Choroid plexus epithelial cell (primary cell): ENCODE measurements at regions not wholly inside any gene's neighbourhood (a gene's known extent, or its start where the extent isn't known, plus 50 kb on each side); places are given as distances from the start of the nearest gene placed in this dataset.
"Not testable (repeated sequence)": the region's sequence is repeated elsewhere in the genome, so short reads cannot be mapped to it uniquely, and the experiment has no call there.

Experiments used
- DNase-seq: peaks from one replicate; pipeline ENCODE4 v3.0.0-alpha.2; 2010; ENCODE audit warnings: low read depth
- H3K4me3 ChIP-seq: 2 replicates; pipeline ENCODE4 v1.5.1; 2011; ENCODE audit warnings: low read depth, mild to moderate bottlenecking, control low read depth, low read length, moderate library complexity
- CTCF ChIP-seq: conservative IDR thresholded peaks from 2 replicates; pipeline ENCODE4 v1.5.1; 2011; ENCODE audit warnings: low read depth, mild to moderate bottlenecking, control low read depth, inconsistent platforms, low read length, moderate library complexity

- no peak overlapping the region for H3K4me3 ChIP-seq
- no peak for DNase-seq
- no peak for TF ChIP-seq CTCF
These were observed 190.0 kb downstream of the DSC3 start for GRCh38 chr18:30852541-30852940.

GRCh38 chr18:30839056-30839561 is 203.4 kb downstream of the DSC3 start:
- not testable (repeated sequence) for DNase-seq, H3K4me3 ChIP-seq

- no peak for TF ChIP-seq CTCF
- no peak for DNase-seq
- H3K4me3 ChIP-seq = no peak overlapping the region
These were observed 213.8 kb downstream of the DSC3 start for GRCh38 chr18:30828700-30829099.

- no peak overlapping the region for H3K4me3 ChIP-seq
- TF ChIP-seq CTCF = no peak
- DNase-seq = no peak
These were observed 222.9 kb downstream of the DSC3 start for GRCh38 chr18:30819619-30820018.

- no peak for TF ChIP-seq CTCF
- H3K4me3 ChIP-seq = no peak overlapping the region
- DNase-seq = no peak
These were observed 228.1 kb downstream of the DSC3 start for GRCh38 chr18:30814446-30814845.

GRCh38 chr18:30811580-30811979 is 231.0 kb downstream of the DSC3 start:
- TF ChIP-seq CTCF = no peak
- H3K4me3 ChIP-seq = no peak overlapping the region
- DNase-seq = no peak

- H3K4me3 ChIP-seq = no peak overlapping the region
- no peak for TF ChIP-seq CTCF
- DNase-seq = no peak
These were observed 232.0 kb downstream of the DSC3 start for GRCh38 chr18:30810580-30810979.

- TF ChIP-seq CTCF = no peak
- DNase-seq = no peak
- no peak overlapping the region for H3K4me3 ChIP-seq
These were observed 235.7 kb downstream of the DSC3 start for GRCh38 chr18:30806823-30807222.
